Panc1 (cell line): ENCODE measurements at regions not wholly inside any gene's neighbourhood (a gene's known extent, or its start where the extent isn't known, plus 50 kb on each side); places are given as distances from the start of the nearest gene placed in this dataset.
A peak's percentile ranks its signal among the peaks of the same experiment; 100 is the strongest.

ENCODE experiments used
- CTCF ChIP-seq: fragments of 450-650 bp; IDR thresholded peaks from 2 replicates; pipeline ENCODE4 v1.5.1; 2017; ENCODE audit warnings: mild to moderate bottlenecking
- POLR2AphosphoS5 ChIP-seq: IDR thresholded peaks from 2 replicates; pipeline ENCODE4 v1.6.1; 2012; ENCODE audit warnings: mild to moderate bottlenecking, low read depth, low read length, moderate library complexity
- REST ChIP-seq, 2 experiments: IDR thresholded peaks; 2 replicates each; pipeline ENCODE4 v1.6.1; 2011 to 2012; ENCODE audit warnings: low read depth in 2 of 2, control low read depth in 1 of 2, low read length in 1 of 2, mild to moderate bottlenecking in 1 of 2, moderate library complexity in 1 of 2; ENCODE audit not compliant: insufficient read depth in 1 of 2
- SIN3A ChIP-seq: IDR thresholded peaks from 2 replicates; pipeline ENCODE4 v1.6.1; 2012; ENCODE audit warnings: low read depth, mild to moderate bottlenecking, low read length, moderate library complexity, borderline replicate concordance; ENCODE audit not compliant: insufficient read depth
- TCF7L2 ChIP-seq: IDR thresholded peaks from 2 replicates; pipeline ENCODE4 v1.6.1; 2011; ENCODE audit warnings: mild to moderate bottlenecking, low read depth, low read length, inconsistent platforms

GRCh38 chr2:117470311-117471095 is 344.0 kb upstream of the DDX18 start:
- TF ChIP-seq POLR2AphosphoS5 (no peak), CTCF (peak; percentile 54), SIN3A (no peak), REST (IDR thresholded peaks at IDR 0.05; ENCODE audit: insufficient read depth in 1 of 2, low read depth in 2 of 2, low read length in 1 of 2) (no peak), TCF7L2 (no peak)
